Urothelium cell line (cell line): ENCODE measurements at regions not wholly inside any gene's neighbourhood (a gene's known extent, or its start where the extent isn't known, plus 50 kb on each side); places are given as distances from the start of the nearest gene placed in this dataset.

Source experiments
- DNase-seq: peaks from one replicate; pipeline ENCODE4 v3.0.0; 2011; ENCODE audit warnings: low spot score, mixed read lengths
- FAIRE-seq: peaks from 2 replicates; lab custom pipeline; 2011; peaks lifted over from hg19 to GRCh38; lab: Jason Lieb, UNC

DNA sequence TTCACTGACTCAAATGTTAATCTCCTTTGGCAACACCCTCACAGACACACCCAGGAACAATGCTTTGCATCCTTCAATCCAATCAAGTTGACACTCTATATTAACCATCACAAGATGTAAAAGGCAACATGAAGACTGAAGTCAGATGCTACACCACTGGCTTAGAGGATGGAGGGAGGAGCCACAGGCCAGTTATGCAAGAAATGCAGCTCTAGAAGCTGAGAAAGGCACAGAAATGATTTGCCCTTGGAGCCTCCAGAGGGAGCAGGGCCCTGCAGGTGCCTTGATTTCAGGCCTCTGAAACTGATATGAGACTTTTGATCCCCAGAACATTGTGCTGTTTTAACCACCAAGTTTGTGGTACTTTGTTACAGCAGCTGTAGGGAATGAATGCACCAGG, 276.3 kb downstream of the KCNS3 start:
- peak; percentile 30 for DNase-seq
- no peak for FAIRE-seq

DNA sequence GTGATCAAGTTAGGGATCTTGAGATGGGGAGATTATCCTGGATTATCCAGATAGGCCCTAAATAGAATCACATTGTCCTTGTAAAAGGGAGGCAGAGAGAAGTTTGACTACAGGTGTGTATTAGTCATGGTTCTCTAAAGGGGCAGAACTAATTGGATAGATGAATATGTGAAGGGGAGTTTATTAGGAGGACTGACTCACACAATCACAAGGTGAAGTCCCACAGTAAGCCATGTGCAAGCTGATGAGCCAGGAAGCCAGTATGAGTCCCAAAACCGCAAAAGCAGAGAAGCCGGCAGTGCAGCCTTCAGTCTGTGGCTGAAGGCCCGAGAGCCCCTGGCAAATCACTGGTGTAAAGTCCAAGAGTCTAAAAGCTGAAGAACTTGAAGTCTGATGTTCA, 275.8 kb downstream of the KCNS3 start:
- peak; percentile 86 for FAIRE-seq
- DNase-seq: peak; percentile 30

GRCh38 chr2:18153741-18154140, 275.3 kb downstream of the KCNS3 start:
- DNase-seq (no peak), FAIRE-seq (no peak)

GRCh38 chr2:18151237-18151636, 272.8 kb downstream of the KCNS3 start:
- no peak for FAIRE-seq

DNA sequence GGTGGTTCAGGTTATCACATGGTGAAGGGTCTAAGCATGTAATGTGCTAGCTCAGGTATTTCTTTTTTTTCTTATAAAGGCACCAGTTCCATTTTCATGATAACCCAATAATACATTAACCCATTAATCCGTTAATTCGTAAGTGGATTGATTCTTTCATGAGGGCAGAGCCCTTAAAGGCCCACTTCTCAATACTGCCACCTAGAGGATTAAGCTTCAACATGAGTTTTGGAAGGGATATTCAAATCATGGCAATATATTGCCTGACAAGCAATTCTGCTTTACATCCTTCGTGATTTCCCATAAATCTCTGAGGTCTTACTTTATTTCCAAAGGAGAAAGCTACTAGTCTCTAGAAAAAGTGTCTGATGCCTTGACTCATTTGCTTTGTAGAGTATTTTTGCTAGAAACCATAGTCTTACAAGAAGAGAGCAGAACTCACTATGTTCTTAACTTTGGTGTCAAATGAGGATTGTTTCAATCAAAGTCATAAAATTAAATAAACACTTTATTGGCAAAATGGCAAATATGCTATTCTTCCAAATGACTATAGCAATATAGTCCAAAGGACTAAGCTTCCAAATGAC, 271.3 kb downstream of the KCNS3 start:
- DNase-seq (peak; percentile 39), FAIRE-seq (peak; percentile 78)

More at GRCh38 chr2:18151237-18151636, 272.8 kb downstream of the KCNS3 start:
- DNase-seq: no peak

GRCh38 chr2:18136881-18137475, 258.5 kb downstream of the KCNS3 start:
- DNase-seq: no peak
- FAIRE-seq: no peak

GRCh38 chr2:18133310-18133709, 254.8 kb downstream of the KCNS3 start:
- DNase-seq: no peak
- FAIRE-seq: no peak

DNA sequence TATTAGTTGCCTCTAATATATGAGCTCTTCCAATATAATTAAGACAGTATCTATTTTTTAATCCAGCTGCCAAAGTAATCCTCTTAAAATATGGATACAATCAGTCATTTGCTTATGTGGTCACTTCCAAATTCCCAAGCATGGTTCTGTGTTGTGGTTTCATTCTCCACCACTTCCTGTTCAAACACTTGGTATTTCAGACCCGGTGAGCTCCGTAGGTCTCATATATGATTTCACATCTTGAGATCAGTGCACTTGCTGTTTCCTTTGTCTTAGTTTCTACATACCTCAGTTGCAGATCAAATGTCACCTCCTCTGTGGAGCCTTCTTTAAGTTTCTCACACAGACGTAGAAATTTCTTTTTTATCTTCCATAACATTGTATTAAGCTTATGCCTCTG, 254.2 kb downstream of the KCNS3 start:
- DNase-seq (peak; percentile 73), FAIRE-seq (no peak)

DNA sequence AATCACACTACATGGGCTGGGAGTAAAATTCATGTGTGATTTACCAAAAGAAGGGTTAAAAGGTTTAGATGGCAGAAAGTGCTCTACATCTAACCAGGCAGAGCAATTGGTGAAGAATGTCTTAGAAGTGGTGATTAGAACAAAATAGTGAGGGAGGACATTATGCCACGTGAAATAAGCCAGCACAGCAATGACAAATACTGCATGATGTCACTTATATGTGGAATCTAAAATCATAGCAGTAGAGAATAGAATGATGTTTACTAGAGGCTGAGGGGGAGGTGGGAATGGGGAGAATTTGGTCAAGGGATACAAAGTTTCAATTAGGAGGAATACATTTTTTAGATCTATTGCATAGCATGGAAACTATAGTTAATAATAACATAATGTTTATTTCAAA, 253.3 kb downstream of the KCNS3 start:
- FAIRE-seq (peak; percentile 30), DNase-seq (no peak)

GRCh38 chr2:18129348-18129747, 250.9 kb downstream of the KCNS3 start:
- FAIRE-seq (no peak), DNase-seq (no peak)

GRCh38 chr2:18125303-18125702, 246.8 kb downstream of the KCNS3 start:
- no peak for FAIRE-seq

GRCh38 chr2:18124116-18124835, 245.8 kb downstream of the KCNS3 start:
- no peak for DNase-seq
- peak; percentile 46 for FAIRE-seq

More at GRCh38 chr2:18125303-18125702, 246.8 kb downstream of the KCNS3 start:
- DNase-seq: no peak

DNA sequence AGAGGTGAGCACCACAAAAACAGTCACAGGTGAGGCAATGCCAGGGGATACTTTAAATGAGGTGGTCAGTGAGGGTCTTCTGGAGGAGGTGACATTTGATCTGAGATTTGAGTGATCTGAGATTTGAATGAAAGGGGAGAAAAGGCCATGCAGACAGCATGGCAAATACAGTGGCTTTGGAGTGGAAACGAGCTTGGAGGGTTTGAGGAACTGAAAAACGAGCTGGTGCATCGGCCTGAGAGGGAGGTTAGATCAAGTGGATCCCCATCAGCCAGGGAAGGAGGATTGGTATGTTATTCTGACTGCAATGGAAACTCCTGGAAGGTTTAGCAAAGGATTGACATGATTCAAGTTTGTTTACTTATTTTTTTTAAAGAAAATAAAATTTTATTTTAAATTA, 245.1 kb downstream of the KCNS3 start:
- DNase-seq (no peak), FAIRE-seq (no peak)

DNA sequence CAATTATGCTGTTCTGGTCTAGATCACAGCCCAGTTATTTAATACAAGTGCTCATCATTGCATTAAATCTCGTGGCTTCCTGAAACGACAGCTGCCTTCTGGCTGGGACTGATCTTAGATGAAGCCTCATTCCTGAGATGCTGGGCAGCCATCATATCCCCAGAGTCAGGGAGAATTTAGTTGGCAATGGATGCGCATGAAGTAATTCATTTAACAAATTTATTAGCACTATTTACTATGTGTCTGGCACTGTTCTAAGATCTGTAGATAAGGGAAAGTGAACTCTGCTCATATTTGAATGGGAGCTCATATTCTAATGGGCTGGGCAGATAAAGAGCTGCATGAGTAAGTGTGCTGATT, 244.7 kb downstream of the KCNS3 start:
- FAIRE-seq (no peak), DNase-seq (no peak)

GRCh38 chr2:18122544-18123210, 244.2 kb downstream of the KCNS3 start:
- FAIRE-seq (no peak), DNase-seq (no peak)

GRCh38 chr2:18119883-18120282, 241.4 kb downstream of the KCNS3 start:
- FAIRE-seq: no peak
- DNase-seq: no peak

DNA sequence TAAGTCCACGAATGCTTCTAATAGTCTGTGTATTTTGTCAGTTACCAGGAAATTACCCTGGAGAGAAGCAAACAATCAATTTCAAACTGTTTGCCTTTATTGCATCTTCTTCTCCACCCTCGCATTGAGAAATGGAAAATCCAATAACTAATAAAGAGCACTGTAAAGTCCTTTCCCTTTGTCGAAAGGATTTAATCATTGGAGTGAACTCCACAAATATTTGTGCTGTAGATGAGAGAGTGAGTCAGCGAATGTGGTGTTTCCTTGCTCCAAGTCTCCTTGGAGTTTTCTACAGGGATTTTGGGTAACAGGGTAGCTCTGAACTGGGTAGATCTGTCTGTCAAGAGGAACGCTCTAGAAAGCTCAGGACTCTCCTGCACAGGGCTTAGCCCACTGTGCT, 240.2 kb downstream of the KCNS3 start:
- FAIRE-seq (no peak), DNase-seq (no peak)

DNA sequence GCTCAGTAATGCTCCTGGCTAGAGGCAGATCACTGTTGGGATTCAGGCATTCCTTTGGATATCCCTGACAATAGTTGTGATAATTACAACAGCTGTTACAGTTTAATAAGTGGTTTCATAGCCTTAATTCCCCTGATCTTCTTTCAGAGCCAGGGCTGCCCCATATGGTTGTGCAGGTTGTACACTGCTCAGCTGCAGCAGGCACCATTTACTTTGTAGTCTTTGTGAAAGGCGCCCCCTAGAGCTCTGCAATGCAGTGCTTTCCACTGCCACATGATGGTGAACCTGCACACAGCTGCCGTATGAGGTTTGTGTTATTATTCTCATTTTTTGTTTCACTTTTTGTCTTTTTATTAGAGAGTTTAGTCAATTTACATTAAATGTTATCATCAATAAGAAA, 239.1 kb downstream of the KCNS3 start:
- FAIRE-seq (no peak), DNase-seq (no peak)

- no peak for DNase-seq
- FAIRE-seq: no peak
Measured at GRCh38 chr2:18110222-18110621, 231.8 kb downstream of the KCNS3 start.

DNA sequence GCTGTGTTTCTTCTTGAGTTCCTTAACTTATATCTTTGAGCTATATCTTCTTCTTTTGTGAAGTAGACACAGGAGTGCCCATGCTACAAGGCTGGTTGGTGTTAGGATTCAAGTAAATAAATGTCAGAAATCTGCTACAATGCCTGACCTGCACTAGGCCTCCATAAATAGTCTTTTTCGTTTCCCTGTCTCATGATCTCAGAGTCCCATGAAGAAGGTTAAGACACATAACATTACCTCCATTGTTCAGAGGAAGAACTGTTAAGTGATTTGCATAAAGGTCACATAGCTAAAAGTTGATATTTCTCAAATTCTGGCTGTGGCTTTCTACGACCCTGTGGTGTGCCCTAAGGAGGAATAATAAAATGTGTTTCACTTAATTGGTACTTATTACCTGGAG, 228.4 kb downstream of the KCNS3 start:
- FAIRE-seq (no peak), DNase-seq (no peak)

- no peak for FAIRE-seq
Measured at GRCh38 chr2:18105929-18106328, 227.5 kb downstream of the KCNS3 start.

More at GRCh38 chr2:18105929-18106328, 227.5 kb downstream of the KCNS3 start:
- DNase-seq: no peak
